A549 (cell line): ENCODE measurements at regions not wholly inside any gene's neighbourhood (a gene's known extent, or its start where the extent isn't known, plus 50 kb on each side); places are given as distances from the start of the nearest gene placed in this dataset.

ENCODE experiments used
- BHLHE40 ChIP-seq: IDR thresholded peaks from 2 replicates; pipeline ENCODE4 v1.6.1; 2012; ENCODE audit warnings: low read depth, low read length, inconsistent platforms
- CBX8 ChIP-seq: fragments of 200-600 bp; sonication (generic); IDR thresholded peaks from 2 replicates; pipeline ENCODE4 v1.6.1; 2016
- CTCF ChIP-seq: fragments of >200 bp; sonication (Bioruptor Twin); formaldehyde crosslinking; IDR thresholded peaks from 3 replicates; pipeline ENCODE4 v1.5.1; 2016
- EP300 ChIP-seq, 2 experiments: fragments of >200 bp; sonication (Bioruptor Twin); formaldehyde crosslinking; IDR thresholded peaks; 2 replicates in 1 of 2; 3 replicates in 1 of 2; pipeline ENCODE4 v1.6.1; 2016 to 2017
- JUN ChIP-seq, 2 experiments: fragments of >200 bp; sonication (Bioruptor Twin); formaldehyde crosslinking; IDR thresholded peaks; 2 replicates in 1 of 2; 3 replicates in 1 of 2; pipeline ENCODE4 v1.6.1; 2016 to 2017
- JUNB ChIP-seq: fragments of >200 bp; sonication (Bioruptor Twin); formaldehyde crosslinking; IDR thresholded peaks from 2 replicates; pipeline ENCODE4 v1.6.1; 2016
- KDM1A ChIP-seq: fragments of 200-600 bp; sonication (generic); IDR thresholded peaks from 2 replicates; pipeline ENCODE4 v1.6.1; 2016; ENCODE audit warnings: low read depth, mild to moderate bottlenecking
- MAFK ChIP-seq: fragments of 450-650 bp; IDR thresholded peaks from 2 replicates; pipeline ENCODE4 v1.6.1; 2014; ENCODE audit not compliant: partially characterized antibody
- MAX ChIP-seq: IDR thresholded peaks from 2 replicates; pipeline ENCODE4 v1.6.1; 2012
- SMC3 ChIP-seq: fragments of >200 bp; sonication (Bioruptor Twin); formaldehyde crosslinking; IDR thresholded peaks from 3 replicates; pipeline ENCODE4 v1.6.1; 2018; ENCODE audit warnings: inconsistent platforms
- SREBF2 ChIP-seq: fragments of 450-650 bp; IDR thresholded peaks from 2 replicates; pipeline ENCODE4 v1.6.1; 2014; ENCODE audit warnings: mild to moderate bottlenecking, moderate library complexity

- TF ChIP-seq CTCF (no peak), SREBF2 (no peak), SMC3 (no peak), JUN (IDR thresholded peaks at IDR 0.05) (no peak), CBX8 (no peak), MAFK (no peak), EP300 (IDR thresholded peaks at IDR 0.05) (no peak), BHLHE40 (no peak), MAX (no peak), JUNB (no peak), KDM1A (no peak)
Measured at GRCh38 chr5:159638954-159639559, 277.2 kb upstream of the ADRA1B start.
